ENCODE measurements at regions not wholly inside any gene's neighbourhood (a gene's known extent, or its start where the extent isn't known, plus 50 kb on each side); places are given as distances from the start of the nearest gene placed in this dataset.

GRCh38 chr11:10933455-10934292, 75.8 kb upstream of the ZBED5 start:
- ATAC-seq: peak; percentile 94
- BruUV-seq (replicated peaks): no TSS peak
- TF ChIP-seq EED (IDR thresholded peaks at IDR 0.05; ENCODE audit: low read depth): no peak
- TF ChIP-seq E2F8 (IDR thresholded peaks at IDR 0.05; ENCODE audit: low read depth, partially characterized antibody): no peak
- no peak for TF ChIP-seq NKRF (conservative IDR thresholded peaks at IDR 0.05)
- no peak for TF ChIP-seq NFXL1 (IDR thresholded peaks at IDR 0.05; ENCODE audit: borderline replicate concordance)
- TF ChIP-seq BHLHE40 (IDR thresholded peaks at IDR 0.05; ENCODE audit: borderline replicate concordance in 1 of 2, low read depth in 2 of 2, low read length in 1 of 2): 0 out of 4 replicates have a peak, but pooled peaks of 1 of the 2 experiments have one; percentile 6
- TF ChIP-seq STAT1 (conservative IDR thresholded peaks at IDR 0.05): no peak
- TF ChIP-seq RAD21 (IDR thresholded peaks at IDR 0.05; ENCODE audit: insufficient read depth, low read depth, low read length): peak; percentile 86
- TF ChIP-seq RUNX3 (IDR thresholded peaks at IDR 0.05; ENCODE audit: low read length): peak; percentile 5; the same call in 1 of the 2 replicates
- TF ChIP-seq IKZF2 (IDR thresholded peaks at IDR 0.05): no peak
- TF ChIP-seq SREBF2 (IDR thresholded peaks at IDR 0.05; ENCODE audit: low read length): no peak
- no peak for TF ChIP-seq MYC (IDR thresholded peaks at IDR 0.05; ENCODE audit: insufficient read depth, insufficient read length, insufficient replicate concordance, low read length, severe bottlenecking)
- TF ChIP-seq ZBTB11 (CRISPR knock-in tag; IDR thresholded peaks at IDR 0.05): no peak

More at GRCh38 chr11:10933455-10934292, 75.8 kb upstream of the ZBED5 start:
- Histone ChIP-seq H2AFZ (ENCODE audit: control insufficient read depth, low read depth, low read length) (peak overlapping the region; percentile 81), H3K4me3 (no peak overlapping the region), H3K27me3 (replicated peaks in 1 of 2; ENCODE audit: control insufficient read depth in 2 of 2, insufficient read depth in 2 of 2, low read length in 1 of 2) (peaks cover 4 to 13% of the 10 kb centered on the region in 2 experiments), H4K20me1 (ENCODE audit: control insufficient read depth, insufficient read depth) (no peaks in the 10 kb centered on the region), H3K9me3 (replicated peaks; ENCODE audit: control insufficient read depth, insufficient read depth, low read length) (no peaks in the 10 kb centered on the region), H3K4me1 (ENCODE audit: control insufficient read depth, insufficient read depth, low read length) (no peaks in the 10 kb centered on the region), H3K27ac (ENCODE audit: control insufficient read depth, insufficient read depth) (no peak overlapping the region), H3K4me2 (ENCODE audit: control insufficient read depth, insufficient read depth) (peak overlapping the region; percentile 83), H3K36me3 (ENCODE audit: control insufficient read depth in 2 of 2, insufficient read depth in 2 of 2, low read length in 1 of 2) (no peaks in the 10 kb centered on the region), H3K79me2 (ENCODE audit: control insufficient read depth, insufficient read depth, low read length) (no peaks in the 10 kb centered on the region), H3K9ac (ENCODE audit: control insufficient read depth, insufficient read depth, low read length) (no peak overlapping the region)
- SMC1A ChIA-PET (ENCODE audit: uncharacterized antibody, unreplicated experiment): interaction anchor here (0.7 to 2.9 kb wide), 13 partner anchors 10 to 854 kb away, joined by 3 to 20 read pairs (median 3); no protein-coding TSS in a partner anchor
- FAIRE-seq (peak; percentile 96), DNase-seq (ENCODE audit: low read depth, low spot score) (peak; percentile 39)
- CTCF ChIA-PET: interaction anchor here (0.6 to 5.4 kb wide), 30 partner anchors 9 to 1933 kb away, joined by 3 to 91 read pairs (median 4); no protein-coding TSS in a partner anchor
- in situ Hi-C loops (cut with MboI): loop anchor here (5.0 kb wide), 2 partner anchors 89 to 854 kb away; no protein-coding TSS in a partner anchor
- POLR2A ChIA-PET: no interaction called here
- intact Hi-C loops (cut with micrococcal nuclease; ENCODE audit: unreplicated experiment): loop anchor here (1.0 to 10.0 kb wide), 5 partner anchors 89 to 854 kb away; no protein-coding TSS in a partner anchor
- RAD21 ChIA-PET (ENCODE audit: unreplicated experiment): interaction anchor here (0.5 to 4.0 kb wide), 17 partner anchors 8 to 855 kb away, joined by 3 to 38 read pairs (median 4); partner anchors contain the start of gene EIF4G2
- 4% methylated on average over 20 of the region's 20 CpGs for WGBS (ENCODE audit: insufficient coverage, insufficient replicate concordance, low lambda C conversion rate, missing lambda C conversion rate)
